GM23338 (cell line): ENCODE measurements at regions not wholly inside any gene's neighbourhood (a gene's known extent, or its start where the extent isn't known, plus 50 kb on each side); places are given as distances from the start of the nearest gene placed in this dataset.

Experiments
- ATAC-seq: fragments of 200-7000 bp; cut with Tn5 transposase; 3 replicates; pipeline ENCODE4 v1.9.1; 2020
- DNase-seq: peaks from one replicate; pipeline ENCODE4 v3.0.0-alpha.2; 2015; ENCODE audit warnings: low spot score
- H2AFZ ChIP-seq: fragments of 200-600 bp; sonication (generic); 2 replicates; pipeline ENCODE4 v1.8.0; 2016; ENCODE audit warnings: antibody characterized with exemption, mild to moderate bottlenecking, moderate library complexity
- H3F3A ChIP-seq: fragments of 200-600 bp; sonication (generic); replicated peaks from 2 replicates; pipeline ENCODE4 v1.8.0; 2017; ENCODE audit warnings: antibody characterized with exemption, mixed run types, low read depth
- H3K27ac ChIP-seq: fragments of 200-600 bp; sonication (generic); 2 replicates; pipeline ENCODE4 v1.6.1; 2016; ENCODE audit warnings: low read depth
- H3K27me3 ChIP-seq: fragments of 200-600 bp; sonication (generic); 2 replicates; pipeline ENCODE4 v1.8.0; 2016; ENCODE audit warnings: mild to moderate bottlenecking, mixed run types, moderate library complexity; ENCODE audit not compliant: insufficient read depth
- H3K36me3 ChIP-seq: fragments of 200-600 bp; sonication (generic); 2 replicates; pipeline ENCODE4 v1.8.0; 2016; ENCODE audit warnings: mild to moderate bottlenecking; ENCODE audit not compliant: insufficient read depth
- H3K4me1 ChIP-seq: fragments of 200-600 bp; sonication (generic); 2 replicates; pipeline ENCODE4 v1.8.0; 2016; ENCODE audit warnings: mild to moderate bottlenecking, moderate library complexity; ENCODE audit not compliant: insufficient read depth
- H3K4me2 ChIP-seq: fragments of 200-600 bp; sonication (generic); 2 replicates; pipeline ENCODE4 v1.7.1; 2017; ENCODE audit warnings: mixed run types
- H3K4me3 ChIP-seq: fragments of 200-600 bp; sonication (generic); 2 replicates; pipeline ENCODE4 v1.6.1; 2016; ENCODE audit warnings: mixed run types
- H3K79me2 ChIP-seq: fragments of 200-600 bp; sonication (generic); replicated peaks from 2 replicates; pipeline ENCODE4 v1.8.0; 2017; ENCODE audit warnings: mild to moderate bottlenecking; ENCODE audit not compliant: insufficient read depth
- H3K9me2 ChIP-seq: fragments of 200-600 bp; sonication (generic); 2 replicates; pipeline ENCODE4 v1.8.0; 2017; ENCODE audit not compliant: insufficient read depth
- H4K20me1 ChIP-seq: fragments of 200-600 bp; sonication (generic); replicated peaks from 2 replicates; pipeline ENCODE4 v1.8.0; 2017; ENCODE audit warnings: mild to moderate bottlenecking; ENCODE audit not compliant: insufficient read depth
- H3K27ac Mint-ChIP-seq: 2 replicates; pipeline ENCODE4 v1.8.0; 2020; ENCODE audit warnings: inconsistent platforms, mild to moderate bottlenecking, moderate library complexity, mixed read lengths
- H3K27me3 Mint-ChIP-seq: 3 replicates; pipeline ENCODE4 v1.8.0; 2022; ENCODE audit warnings: low read depth, mild to moderate bottlenecking, moderate library complexity, mixed read lengths, inconsistent platforms; ENCODE audit not compliant: insufficient read depth, poor library complexity
- H3K36me3 Mint-ChIP-seq: 3 replicates; pipeline ENCODE4 v1.8.0; 2021; ENCODE audit warnings: low read depth, mild to moderate bottlenecking, inconsistent platforms, moderate library complexity, mixed read lengths
- H3K4me1 Mint-ChIP-seq: 3 replicates; pipeline ENCODE4 v1.8.0; 2020; ENCODE audit warnings: mild to moderate bottlenecking, inconsistent platforms, mixed read lengths
- H3K4me3 Mint-ChIP-seq: 3 replicates; pipeline ENCODE4 v1.8.0; 2021; ENCODE audit warnings: moderate library complexity, mild to moderate bottlenecking, inconsistent platforms, mixed read lengths
- H3K9me3 Mint-ChIP-seq: 3 replicates; pipeline ENCODE4 v1.8.0; 2020; ENCODE audit warnings: moderate library complexity, mild to moderate bottlenecking, inconsistent platforms, mixed read lengths
- CREB1 ChIP-seq: fragments of 250-450 bp; sonication (Bioruptor Pico); IDR thresholded peaks from 2 replicates; pipeline ENCODE4 v1.5.0; 2020; ENCODE audit warnings: low read depth, mild to moderate bottlenecking, moderate library complexity
- CTCF ChIP-seq, 2 experiments: fragments of 200-600 bp in 1 of 2; sonication (generic) in 1 of 2; conservative IDR thresholded peaks; 2 replicates each; pipeline versions ENCODE4 v1.5.1 to v1.6.1; 2016 to 2017; ENCODE audit warnings: antibody characterized with exemption in 2 of 2, low read depth in 2 of 2, mild to moderate bottlenecking in 2 of 2, moderate library complexity in 1 of 2
- ETS1 ChIP-seq: IDR thresholded peaks from 2 replicates; pipeline ENCODE4 v1.6.1; 2016; ENCODE audit warnings: antibody characterized with exemption
- EZH2 ChIP-seq: fragments of 200-600 bp; sonication (generic); IDR thresholded peaks from one replicate; pipeline ENCODE4 v1.8.0; 2017; ENCODE audit warnings: antibody characterized with exemption, mild to moderate bottlenecking, low read depth; ENCODE audit not compliant: unreplicated experiment
- EZH2phosphoT487 ChIP-seq: fragments of 200-600 bp; sonication (generic); IDR thresholded peaks from one replicate; pipeline ENCODE4 v1.8.1; 2018; ENCODE audit warnings: antibody characterized with exemption; ENCODE audit not compliant: unreplicated experiment
- JUNB ChIP-seq: IDR thresholded peaks from one replicate; pipeline ENCODE4 v1.6.1; 2016; ENCODE audit warnings: antibody characterized with exemption; ENCODE audit not compliant: unreplicated experiment
- NANOG ChIP-seq: IDR thresholded peaks from 2 replicates; pipeline ENCODE4 v1.6.1; 2016; ENCODE audit warnings: antibody characterized with exemption, borderline replicate concordance
- POLR2AphosphoS5 ChIP-seq: IDR thresholded peaks from 2 replicates; pipeline ENCODE4 v1.6.1; 2016; ENCODE audit warnings: antibody characterized with exemption, low read depth
- REST ChIP-seq: IDR thresholded peaks from one replicate; pipeline ENCODE4 v1.6.1; 2018; ENCODE audit warnings: antibody characterized with exemption; ENCODE audit not compliant: unreplicated experiment
- STAT1 ChIP-seq: IDR thresholded peaks from one replicate; pipeline ENCODE4 v1.6.1; 2016; ENCODE audit warnings: antibody characterized with exemption; ENCODE audit not compliant: unreplicated experiment
- ZNF114 ChIP-seq: fragments of 250-450 bp; sonication (Bioruptor Pico); IDR thresholded peaks from 2 replicates; pipeline ENCODE4 v1.5.0; 2020; ENCODE audit warnings: mild to moderate bottlenecking, moderate library complexity
- ZNF331 ChIP-seq: fragments of 250-450 bp; sonication (Bioruptor Pico); IDR thresholded peaks from 2 replicates; pipeline ENCODE4 v1.5.0; 2020; ENCODE audit warnings: low read depth, mild to moderate bottlenecking, moderate library complexity
- ZNF462 ChIP-seq: fragments of 250-450 bp; sonication (Bioruptor Pico); IDR thresholded peaks from 2 replicates; pipeline ENCODE4 v1.5.0; 2020; ENCODE audit warnings: mild to moderate bottlenecking, moderate library complexity

GRCh38 chr5:121748686-121749085, 103.0 kb upstream of the FTMT start:
- H3K4me3 ChIP-seq = no peak overlapping the region
- H3K4me1 ChIP-seq = no peaks in the 10 kb centered on the region; the same call in 1 of the 2 replicates
- H2AFZ ChIP-seq = no peak overlapping the region
- no peaks in the 10 kb centered on the region for H3F3A ChIP-seq
- ATAC-seq (no peak), DNase-seq (no peak)
- no peaks in the 10 kb centered on the region for H4K20me1 ChIP-seq
- no peak overlapping the region for H3K27ac ChIP-seq
- no peaks in the 10 kb centered on the region for H3K9me2 ChIP-seq
- H3K27me3 Mint-ChIP-seq = no peaks in the 10 kb centered on the region
- H3K4me1 Mint-ChIP-seq = peaks cover 6% of the 10 kb centered on the region
- H3K79me2 ChIP-seq = no peaks in the 10 kb centered on the region
- no peaks in the 10 kb centered on the region for H3K36me3 Mint-ChIP-seq
- TF ChIP-seq CTCF (conservative IDR thresholded peaks at IDR 0.05; ENCODE audit: low read depth in 2 of 2) (no peak), CREB1 (CRISPR knock-in tag) (no peak), EZH2phosphoT487 (no peak), EZH2 (no peak), ZNF331 (CRISPR knock-in tag) (no peak), ZNF114 (CRISPR knock-in tag) (no peak), POLR2AphosphoS5 (no peak), ETS1 (no peak), ZNF462 (CRISPR knock-in tag) (no peak), STAT1 (no peak), REST (no peak), NANOG (no peak), JUNB (no peak)
- H3K36me3 ChIP-seq = no peaks in the 10 kb centered on the region
- no peak overlapping the region for H3K4me3 Mint-ChIP-seq
- H3K27ac Mint-ChIP-seq = no peak overlapping the region
- no peak overlapping the region for H3K4me2 ChIP-seq
- H3K27me3 ChIP-seq = no peaks in the 10 kb centered on the region
- no peaks in the 10 kb centered on the region for H3K9me3 Mint-ChIP-seq
